T47D (cell line): ENCODE measurements at regions not wholly inside any gene's neighbourhood (a gene's known extent, or its start where the extent isn't known, plus 50 kb on each side); places are given as distances from the start of the nearest gene placed in this dataset.

ENCODE experiments used
- DNase-seq, 2 experiments: peaks; one replicate each; pipeline versions ENCODE4 v3.0.0 to v3.0.0-alpha.2; 2011 to 2012; ENCODE audit warnings: low read depth in 1 of 2, low spot score in 1 of 2
- JUND ChIP-seq: IDR thresholded peaks from 2 replicates; pipeline ENCODE4 v1.6.1; 2012; ENCODE audit warnings: low read depth
- in situ Hi-C: cut with HindIII; loops from 2 replicates; pipeline ENCODE4 v1.10.0; 2016; ENCODE audit warnings: low sequenced_read_pairs, low pct_unique_long_range_greater_than_20kb

DNA sequence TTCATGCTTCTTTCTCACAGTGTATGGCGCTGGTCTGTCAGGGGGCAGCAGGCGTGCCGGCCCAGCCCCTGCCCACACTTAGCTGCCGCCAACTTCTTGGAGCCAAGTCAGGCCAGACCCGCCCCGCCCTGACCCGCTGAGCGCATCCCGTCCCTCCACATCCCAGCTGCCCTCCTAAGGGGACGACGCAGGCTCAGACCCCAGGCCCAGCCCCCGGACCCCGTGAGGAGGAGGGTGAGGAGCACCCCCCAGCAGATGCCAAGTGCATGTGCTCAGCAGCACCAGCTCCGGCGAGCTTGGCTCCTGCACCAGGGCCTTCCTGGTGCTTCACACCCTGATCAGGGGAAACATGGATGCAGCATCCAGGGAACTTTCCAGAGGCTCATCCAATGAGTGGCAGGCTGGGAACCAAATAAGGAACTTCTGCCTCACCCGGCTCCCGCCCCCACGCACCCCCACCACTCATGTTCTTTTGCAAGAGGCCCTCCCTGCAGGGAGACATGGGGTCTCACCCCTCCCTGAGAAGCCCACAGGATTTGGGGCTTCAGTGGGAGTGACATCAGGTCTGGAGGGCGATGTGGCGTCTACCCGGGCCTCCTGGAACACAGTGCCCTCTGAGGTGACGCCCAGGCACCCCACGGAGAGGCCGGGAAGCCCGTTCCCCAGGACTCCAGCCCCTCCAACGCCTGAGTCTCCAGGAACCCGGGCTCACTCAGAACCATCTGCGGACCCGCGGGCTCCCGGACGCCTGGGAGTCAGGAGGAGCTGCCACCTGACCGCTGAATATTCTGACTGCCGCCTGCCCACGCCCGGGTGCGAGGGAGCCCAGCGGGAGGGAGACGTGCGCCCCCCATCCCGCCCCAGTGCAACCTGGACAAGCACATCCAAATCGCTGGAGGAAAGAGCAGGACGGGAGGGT, 70.0 kb upstream of the GALNT9 start:
- TF ChIP-seq JUND = no peak
- in situ Hi-C loops = no loop called here
- no peak for DNase-seq

DNA sequence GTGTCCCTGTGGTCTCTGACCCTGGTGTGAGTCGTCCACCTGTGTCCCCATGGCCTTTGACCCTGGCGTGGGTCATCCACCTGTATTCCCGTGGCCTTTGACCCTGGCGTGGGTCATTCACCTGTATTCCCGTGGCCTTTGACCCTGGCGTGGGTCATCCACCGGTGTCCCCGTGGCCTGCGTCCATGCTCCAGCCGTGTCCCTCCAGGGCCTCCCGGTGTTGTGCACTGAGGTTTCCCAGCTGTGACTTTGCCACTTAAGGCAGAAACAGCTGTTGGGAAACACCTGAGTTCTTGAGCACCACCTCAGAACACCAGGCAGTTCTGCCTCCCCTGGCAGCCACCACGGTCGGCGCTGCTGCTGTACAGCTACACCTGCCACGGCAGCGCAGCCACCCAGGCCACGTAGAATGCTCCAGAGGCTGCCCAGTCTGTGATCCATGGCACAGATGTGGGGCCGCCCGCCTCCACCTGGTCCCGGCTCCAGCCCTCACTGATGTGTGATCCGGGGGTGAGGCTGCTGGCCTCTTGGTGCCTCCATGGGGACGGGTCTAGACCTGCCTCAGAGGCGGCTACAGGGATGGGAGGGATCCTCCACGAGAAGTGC, 69.1 kb upstream of the GALNT9 start:
- TF ChIP-seq JUND = no peak
- in situ Hi-C loops = no loop called here
- no peak for DNase-seq

DNA sequence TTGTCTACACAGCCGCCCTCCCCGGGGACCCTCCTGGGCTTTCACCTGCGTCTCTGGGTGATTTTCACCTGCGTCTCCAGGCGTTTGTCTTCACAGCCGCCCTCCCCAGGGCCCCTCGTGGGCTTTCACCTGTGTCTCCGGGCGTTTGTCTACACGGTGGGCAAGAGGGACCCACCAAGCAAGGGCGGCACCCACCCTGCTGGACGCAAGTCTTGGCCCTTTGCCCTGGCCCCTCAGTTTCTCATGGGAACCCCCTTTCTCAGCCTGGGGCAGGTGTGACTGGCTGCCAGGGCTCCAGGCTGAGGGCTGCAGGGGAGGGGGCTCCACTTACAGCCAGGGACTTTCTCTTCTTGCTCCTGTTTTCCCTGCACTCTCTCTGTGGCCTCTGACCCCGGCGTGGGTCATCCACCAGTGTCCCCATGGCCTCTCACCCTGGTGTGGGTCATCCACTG, 68.6 kb upstream of the GALNT9 start:
- TF ChIP-seq JUND = no peak
- DNase-seq = no peak
- in situ Hi-C loops = no loop called here

DNA sequence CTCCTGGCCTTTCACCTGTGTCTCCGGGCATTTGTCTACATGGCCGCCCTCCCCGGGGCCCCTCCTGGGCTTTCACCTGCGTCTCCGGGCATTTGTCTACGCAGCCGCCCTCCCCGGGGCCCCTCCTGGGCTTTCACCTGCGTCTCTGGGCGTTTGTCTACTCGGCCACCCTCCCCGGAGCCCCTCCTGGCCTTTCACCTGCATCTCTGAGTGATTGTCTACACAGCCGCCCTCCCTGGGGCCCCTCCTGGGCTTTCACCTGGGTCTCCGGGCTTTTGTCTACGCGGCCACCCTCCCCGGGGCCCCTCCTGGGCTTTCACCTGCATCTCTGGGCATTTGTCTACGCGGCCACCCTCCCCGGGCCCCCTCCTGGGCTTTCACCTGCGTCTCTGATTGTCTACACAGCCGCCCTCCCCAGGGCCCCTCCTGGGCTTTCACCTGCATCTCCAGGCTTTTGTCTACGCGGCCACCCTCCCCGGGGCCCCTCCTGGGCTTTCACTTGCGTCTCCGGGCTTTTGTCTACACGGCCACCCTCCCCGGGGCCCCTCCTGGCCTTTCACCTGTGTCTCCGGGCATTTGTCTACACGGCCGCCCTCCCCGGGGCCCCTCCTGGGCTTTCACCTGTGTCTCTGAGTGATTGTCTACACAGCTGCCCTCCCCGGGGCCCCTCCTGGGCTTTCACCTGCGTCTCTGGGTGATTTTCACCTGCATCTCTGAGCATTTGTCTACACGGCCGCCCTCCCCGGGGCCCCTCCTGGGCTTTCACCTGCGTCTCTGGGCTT, 68.0 kb upstream of the GALNT9 start:
- in situ Hi-C loops = no loop called here
- no peak for TF ChIP-seq JUND
- DNase-seq = no peak

DNA sequence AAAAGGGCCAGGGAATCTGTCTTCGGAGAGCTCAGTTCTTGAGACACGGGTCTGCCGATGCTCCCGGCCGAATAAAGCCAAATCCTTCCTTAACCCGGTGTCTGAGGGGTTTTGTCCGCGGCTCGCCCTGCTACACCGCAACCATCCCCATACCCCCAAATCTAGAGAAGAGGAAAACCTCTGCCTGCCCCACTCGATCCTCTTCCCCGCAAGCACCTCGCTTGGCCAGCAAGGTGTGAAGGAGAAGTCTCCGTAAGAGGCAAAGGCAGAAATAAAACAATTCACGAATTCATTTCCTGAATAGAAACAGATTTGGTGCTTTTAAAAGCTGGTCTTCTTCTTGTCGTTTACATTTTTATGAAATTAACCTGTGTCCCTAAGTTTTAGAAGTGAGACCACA, 67.3 kb upstream of the GALNT9 start:
- no peak for DNase-seq
- TF ChIP-seq JUND = no peak
- in situ Hi-C loops = no loop called here

DNA sequence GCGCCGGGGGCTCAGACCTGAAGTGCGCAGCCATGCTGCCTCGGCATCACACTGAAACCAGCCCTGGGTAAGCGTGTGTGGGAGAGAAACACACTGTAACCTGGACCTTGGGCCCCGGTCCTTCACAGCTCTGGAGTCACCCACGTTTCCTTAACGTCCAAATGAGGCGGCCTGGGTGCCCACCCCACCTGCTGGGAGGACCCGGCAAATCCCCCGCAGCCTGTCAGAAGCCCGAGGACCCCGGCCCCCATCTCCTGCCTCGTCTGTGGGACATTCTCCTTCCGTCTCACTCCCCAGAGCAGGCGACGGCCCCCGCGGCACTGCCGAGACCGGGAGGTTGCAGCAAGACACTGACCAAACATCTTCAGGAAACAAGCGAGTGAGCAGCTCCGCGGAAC, 66.5 kb upstream of the GALNT9 start:
- no peak for DNase-seq
- in situ Hi-C loops = no loop called here
- no peak for TF ChIP-seq JUND

DNA sequence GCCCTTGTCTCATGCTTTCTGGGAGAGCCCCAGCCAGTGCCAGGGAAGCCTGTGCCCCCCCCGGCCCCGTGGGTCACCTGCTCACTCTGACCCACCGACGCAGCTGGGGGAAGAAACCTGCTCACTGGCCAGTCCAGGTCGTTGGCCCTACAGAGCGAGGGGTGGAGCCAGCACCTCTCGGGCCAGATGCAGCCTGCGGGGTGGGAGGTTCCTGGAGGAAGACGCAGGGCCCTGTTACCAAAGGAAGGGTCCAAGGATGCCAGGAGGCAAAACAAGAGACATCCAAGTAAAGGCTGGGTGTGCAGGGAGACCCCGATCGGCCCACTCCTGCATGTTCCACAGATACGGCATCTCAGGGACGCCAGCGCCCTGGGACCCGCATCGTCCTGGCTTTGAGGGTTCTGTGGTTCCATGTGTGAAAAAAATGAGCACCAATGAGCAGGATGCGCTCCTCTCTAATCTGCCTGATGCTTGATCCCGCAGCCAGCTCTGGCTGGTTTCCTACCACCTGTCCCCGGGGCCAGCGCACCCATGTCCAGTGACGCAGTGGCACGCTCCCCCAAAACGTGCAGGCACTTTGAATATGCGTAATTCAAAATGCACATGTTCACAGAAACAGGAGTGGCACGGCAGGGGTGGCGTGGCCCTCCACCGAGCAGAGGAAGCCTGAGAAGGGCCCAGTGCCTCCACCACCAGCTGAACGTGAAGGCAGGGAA, 66.0 kb upstream of the GALNT9 start:
- in situ Hi-C loops = no loop called here
- no peak for DNase-seq
- no peak for TF ChIP-seq JUND

DNA sequence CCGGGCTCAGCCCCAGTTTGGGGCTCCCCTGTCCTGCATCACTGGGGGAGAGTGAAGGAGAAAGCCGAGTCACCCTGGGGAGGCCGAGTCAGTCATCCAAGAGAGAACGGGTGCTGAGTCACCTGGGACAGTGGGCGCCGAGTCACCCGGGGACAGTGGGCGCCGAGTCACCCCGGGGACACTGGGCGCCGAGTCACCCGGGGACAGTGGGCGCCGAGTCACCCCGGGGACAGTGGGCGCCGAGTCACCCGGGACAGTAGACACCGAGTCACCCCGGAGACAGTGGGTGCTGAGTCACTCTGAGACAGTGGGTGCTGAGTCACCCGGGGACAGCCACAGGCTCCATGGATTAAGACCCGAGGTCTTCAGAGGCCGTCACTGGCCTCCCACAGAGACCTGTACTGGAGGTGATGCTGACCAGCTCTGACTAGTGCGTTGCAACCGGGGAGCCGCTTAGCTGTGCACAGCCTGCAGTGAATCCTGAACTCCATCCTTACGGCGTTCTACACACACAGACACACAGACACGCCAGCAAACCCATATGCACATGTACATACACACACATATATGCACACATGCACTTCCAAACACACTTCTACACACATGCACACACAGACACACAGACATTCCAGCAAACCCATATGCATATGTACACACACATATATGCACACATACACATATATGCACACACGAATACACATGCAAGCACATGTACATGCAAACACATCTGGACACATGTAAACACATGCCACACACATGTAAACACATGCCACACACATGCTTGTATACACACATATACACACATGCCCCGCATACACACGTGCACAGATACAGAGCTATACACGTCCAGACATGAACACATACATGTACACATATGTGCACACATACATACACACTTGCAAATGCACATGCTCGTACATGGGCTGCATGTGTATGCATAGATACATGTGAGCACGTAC, 64.9 kb upstream of the GALNT9 start:
- DNase-seq = no peak
- no peak for TF ChIP-seq JUND
- in situ Hi-C loops = no loop called here

DNA sequence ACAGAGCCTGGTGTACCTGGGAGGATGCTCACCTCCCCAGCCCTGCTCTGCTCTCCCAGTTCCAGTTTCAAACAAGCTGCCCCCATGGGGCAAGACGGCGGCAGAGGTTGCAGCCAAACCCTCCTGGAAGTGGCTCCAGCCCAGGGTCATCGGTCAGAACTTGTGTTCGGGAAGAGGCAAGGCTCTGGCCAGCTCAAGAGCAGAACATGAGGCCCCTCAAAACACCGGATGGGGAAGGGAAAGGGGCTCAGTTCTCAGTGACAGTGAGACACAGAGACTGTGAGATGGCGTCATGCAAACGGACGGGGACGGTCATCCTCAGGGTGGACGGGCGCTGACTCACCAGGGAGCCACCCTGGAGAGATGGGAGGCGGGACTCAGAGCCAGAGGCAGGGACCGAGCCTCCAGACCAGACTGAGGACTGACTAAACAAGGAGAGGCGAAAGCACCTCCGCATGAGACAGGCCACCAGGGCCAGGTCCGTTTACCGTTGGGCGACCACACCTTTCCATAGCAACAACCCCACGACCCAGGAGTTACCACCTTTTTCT, 63.9 kb upstream of the GALNT9 start:
- in situ Hi-C loops = no loop called here
- TF ChIP-seq JUND = no peak
- no peak for DNase-seq

DNA sequence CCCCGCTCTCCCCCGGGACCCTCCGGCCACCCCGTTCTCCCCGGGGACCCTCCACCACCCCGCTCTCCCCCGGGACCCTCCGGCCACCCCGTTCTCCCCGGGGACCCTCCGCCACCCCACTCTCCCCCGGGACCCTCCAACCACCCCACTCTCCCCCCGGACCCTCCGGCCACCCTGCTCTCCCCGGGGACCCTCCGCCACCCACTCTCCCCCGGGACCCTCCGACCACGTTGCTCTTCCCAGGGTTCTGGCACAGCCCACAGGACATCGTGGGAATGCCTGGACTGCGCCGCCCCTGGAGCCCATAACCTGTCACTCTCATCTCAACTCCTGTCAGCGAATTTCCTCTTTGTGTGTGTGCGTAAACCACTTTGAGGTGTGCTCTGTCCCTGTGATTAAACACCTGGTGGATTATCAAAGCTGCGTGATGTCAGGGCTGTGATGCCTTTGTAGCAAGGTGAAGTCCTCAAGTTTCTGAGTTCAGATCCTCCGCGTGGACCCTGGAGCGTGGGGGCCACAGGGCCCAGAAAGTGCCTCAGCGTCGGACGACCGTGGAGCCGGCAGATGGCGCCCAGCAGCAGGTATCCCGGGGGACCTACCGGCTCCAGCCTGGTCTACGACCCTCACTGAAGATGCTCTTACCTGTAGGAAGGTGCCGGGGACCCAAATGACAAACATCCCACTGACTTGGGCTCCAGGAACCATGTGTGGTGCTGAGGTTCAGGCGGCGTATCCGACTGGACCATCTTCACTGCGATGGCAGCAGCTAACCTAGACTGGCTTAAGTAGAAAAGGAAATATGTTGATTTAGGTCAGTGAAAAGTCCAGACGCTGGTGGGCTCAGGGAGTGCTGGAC, 63.2 kb upstream of the GALNT9 start:
- no peak for DNase-seq
- in situ Hi-C loops = no loop called here
- no peak for TF ChIP-seq JUND
